Ovary (tissue), 7 donors: ENCODE measurements at regions not wholly inside any gene's neighbourhood (a gene's known extent, or its start where the extent isn't known, plus 50 kb on each side); places are given as distances from the start of the nearest gene placed in this dataset.

Experiments
- DNase-seq, 5 donors: peaks; one replicate each; pipeline ENCODE4 v3.0.0-alpha.2; 2019 to 2020
- H3K27ac ChIP-seq, 2 donors: fragments of 200-600 bp; one replicate each; pipeline versions ENCODE4 v1.5.1 to v1.8.0; 2019 to 2022
- H3K27me3 ChIP-seq: fragments of 200-600 bp; one replicate; pipeline ENCODE4 v1.8.0; 2022
- H3K36me3 ChIP-seq: fragments of 200-600 bp; sonication (generic); one replicate; pipeline ENCODE4 v1.5.1; 2019
- H3K4me1 ChIP-seq: one replicate; pipeline ENCODE4 v1.8.1; 2013; ENCODE audit warnings: mild to moderate bottlenecking, moderate library complexity; ENCODE audit not compliant: insufficient read depth
- H3K4me3 ChIP-seq: fragments of 200-600 bp; sonication (generic); one replicate; pipeline ENCODE4 v1.5.1; 2017
- H3K9me3 ChIP-seq, 2 donors: fragments of 200-600 bp in 1 of 2; sonication (generic) in 1 of 2; one replicate each; pipeline versions ENCODE4 v1.5.1 to v1.8.1; 2013 to 2019; ENCODE audit warnings: mild to moderate bottlenecking in 1 of 2, moderate library complexity in 1 of 2
- EP300 ChIP-seq: sonication (generic); formaldehyde crosslinking; IDR thresholded peaks from one replicate; pipeline ENCODE4 v1.6.1; 2017; ENCODE audit warnings: antibody characterized with exemption
- POLR2A ChIP-seq: fragments of 450-650 bp; IDR thresholded peaks from one replicate; pipeline ENCODE4 v1.6.1; 2017; ENCODE audit warnings: antibody characterized with exemption, mild to moderate bottlenecking, moderate library complexity
- WGBS, 3 donors: extraction: QIAGEN DNeasy Blood & Tissue Kit in 1 of 3; methylation state at CpG; one replicate each; pipeline versions ENCODE4 v1.1.5 to v1.1.7; 2013 to 2017; 5-methylcytosine and 5-hydroxymethylcytosine counted together
- intact Hi-C, 4 donors: fragments of 100-400 bp; cut with DNase I; formaldehyde crosslinking; loops; one replicate each; pipeline versions ENCODE4 v1.11.0 to v1.15.1; 2022 to 2023
- TF ChIP-seq, protein P1 (sequence below), 3 donors: fragments of 450-650 bp in 2 of 3; fragments of 200-600 bp in 1 of 3; IDR thresholded peaks; one replicate each; pipeline versions ENCODE4 v1.5.1 to v1.8.0; 2016 to 2022; ENCODE audit warnings: antibody characterized with exemption in 3 of 3, mild to moderate bottlenecking in 1 of 3
- donor health status: DM: no; HTN: no; CAD: no; lungs with moderate emphysema.
- donor health status: DM: no; HTN: no; CAD: no.
- donor health status: Bipolar disorder and iron deficiency.
- donor health status: DM: no; HTN: no; CAD: no.
- donor health status: DM: yes; HTN: yes; CAD: no.

DNA sequence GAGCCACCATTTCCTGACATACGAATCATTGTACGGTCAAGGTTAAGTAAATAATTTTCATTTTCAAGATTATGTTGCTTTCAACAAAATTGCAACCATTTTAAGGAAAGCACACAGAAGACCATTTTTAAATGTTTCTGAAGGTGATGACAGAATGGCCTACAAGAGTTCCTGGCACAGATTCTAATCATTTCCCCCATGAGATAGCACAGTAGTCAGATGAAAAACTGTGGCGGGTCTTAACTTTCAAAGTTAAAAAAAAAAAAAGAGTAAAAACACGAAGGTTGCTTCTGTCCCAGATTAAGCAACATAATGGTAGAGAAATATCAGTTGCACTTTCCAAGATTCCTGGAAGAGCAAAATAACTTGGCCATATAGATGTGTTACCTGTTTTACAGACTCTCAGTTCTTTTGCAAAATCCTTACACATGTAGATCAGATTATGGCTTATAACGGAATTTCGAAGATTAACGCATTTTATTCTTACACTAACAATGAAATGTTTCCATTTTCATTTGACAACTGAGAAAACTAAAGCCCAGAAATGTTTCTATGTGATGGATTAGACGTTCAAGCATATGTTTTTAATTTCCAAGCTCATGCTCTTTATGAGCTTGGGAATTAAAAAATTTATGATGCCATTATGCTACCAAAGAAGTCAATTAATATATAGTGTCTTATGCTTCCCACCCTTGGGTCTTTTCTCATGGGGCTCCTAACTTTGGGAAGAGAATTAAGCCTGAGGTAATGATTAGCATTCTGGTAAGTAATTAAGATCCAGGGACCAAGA lies 335.1 kb upstream of the CLNK start:
- WGBS, 3 donors, result 60 to 66% (median 63%) methylated on average over 8 of the region's 8 CpGs
- no peaks in the 10 kb centered on the region for H3K27me3 ChIP-seq
- H3K4me1 ChIP-seq, result peaks cover 4% of the 10 kb centered on the region
- DNase-seq, result no peak
- no peaks in the 10 kb centered on the region for H3K9me3 ChIP-seq
- H3K4me3 ChIP-seq, result no peak overlapping the region
- no peak overlapping the region for H3K27ac ChIP-seq
- intact Hi-C loops, result no loop called here
- TF ChIP-seq EP300 (no peak), POLR2A (no peak)
- TF ChIP-seq, protein P1, sequence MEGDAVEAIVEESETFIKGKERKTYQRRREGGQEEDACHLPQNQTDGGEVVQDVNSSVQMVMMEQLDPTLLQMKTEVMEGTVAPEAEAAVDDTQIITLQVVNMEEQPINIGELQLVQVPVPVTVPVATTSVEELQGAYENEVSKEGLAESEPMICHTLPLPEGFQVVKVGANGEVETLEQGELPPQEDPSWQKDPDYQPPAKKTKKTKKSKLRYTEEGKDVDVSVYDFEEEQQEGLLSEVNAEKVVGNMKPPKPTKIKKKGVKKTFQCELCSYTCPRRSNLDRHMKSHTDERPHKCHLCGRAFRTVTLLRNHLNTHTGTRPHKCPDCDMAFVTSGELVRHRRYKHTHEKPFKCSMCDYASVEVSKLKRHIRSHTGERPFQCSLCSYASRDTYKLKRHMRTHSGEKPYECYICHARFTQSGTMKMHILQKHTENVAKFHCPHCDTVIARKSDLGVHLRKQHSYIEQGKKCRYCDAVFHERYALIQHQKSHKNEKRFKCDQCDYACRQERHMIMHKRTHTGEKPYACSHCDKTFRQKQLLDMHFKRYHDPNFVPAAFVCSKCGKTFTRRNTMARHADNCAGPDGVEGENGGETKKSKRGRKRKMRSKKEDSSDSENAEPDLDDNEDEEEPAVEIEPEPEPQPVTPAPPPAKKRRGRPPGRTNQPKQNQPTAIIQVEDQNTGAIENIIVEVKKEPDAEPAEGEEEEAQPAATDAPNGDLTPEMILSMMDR (IDR thresholded peaks at IDR 0.05), result no peak
- H3K36me3 ChIP-seq, result no peaks in the 10 kb centered on the region

GRCh38 chr4:11014199-11014598 lies 329.6 kb upstream of the CLNK start:
- no peaks in the 10 kb centered on the region for H3K4me1 ChIP-seq
- no peaks in the 10 kb centered on the region for H3K9me3 ChIP-seq
- H3K27me3 ChIP-seq, result no peaks in the 10 kb centered on the region
- H3K4me3 ChIP-seq, result no peak overlapping the region
- TF ChIP-seq POLR2A, result no peak
- TF ChIP-seq, protein P1 (IDR thresholded peaks at IDR 0.05), result no peak
- no peak for TF ChIP-seq EP300
- no peak for DNase-seq
- H3K27ac ChIP-seq, result no peak overlapping the region
- H3K36me3 ChIP-seq, result no peaks in the 10 kb centered on the region
- intact Hi-C loops, result no loop called here

DNA sequence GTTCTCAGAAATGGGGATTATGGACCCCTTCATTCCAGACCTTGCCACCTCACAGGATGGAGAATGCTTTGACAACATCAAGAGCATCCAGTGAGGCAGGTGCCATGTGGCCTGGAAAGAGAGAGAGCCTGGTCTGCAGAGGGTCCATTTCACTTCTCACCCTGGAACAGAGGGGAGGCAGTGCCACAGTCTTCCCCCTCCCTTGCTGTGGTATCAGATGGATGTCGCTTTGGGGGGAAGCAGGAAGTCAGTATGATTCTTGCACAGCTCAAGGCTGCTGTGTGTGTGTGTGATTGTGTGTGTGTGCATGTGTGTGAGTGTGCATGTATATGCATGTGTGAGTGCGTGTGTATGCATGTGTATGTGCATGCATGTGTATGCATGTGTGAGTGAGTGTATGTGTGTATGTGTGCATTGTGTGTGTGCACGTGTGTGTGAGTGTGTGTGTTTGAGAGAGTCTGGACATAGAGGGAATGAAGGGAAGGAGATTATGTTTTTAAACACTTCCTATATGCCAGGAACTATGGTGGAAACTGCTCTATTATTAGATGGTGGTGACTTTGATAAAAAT lies 328.6 kb upstream of the CLNK start:
- H3K36me3 ChIP-seq, result no peaks in the 10 kb centered on the region
- DNase-seq, result no peak

GRCh38 chr4:11011249-11011648 lies 326.7 kb upstream of the CLNK start:
- TF ChIP-seq POLR2A (no peak), EP300 (no peak)
- TF ChIP-seq, protein P1 (IDR thresholded peaks at IDR 0.05), result no peak
- DNase-seq, result no peak
- 43 to 78% (median 51%) methylated on average over 3 of the region's 3 CpGs for WGBS, 3 donors
- H3K27ac ChIP-seq, result no peak overlapping the region
- H3K4me3 ChIP-seq, result no peak overlapping the region
- H3K9me3 ChIP-seq, result no peaks in the 10 kb centered on the region
- H3K36me3 ChIP-seq, result no peaks in the 10 kb centered on the region
- intact Hi-C loops, result no loop called here
- H3K4me1 ChIP-seq, result no peaks in the 10 kb centered on the region
- no peaks in the 10 kb centered on the region for H3K27me3 ChIP-seq

More for the DNA sequence above, 328.6 kb upstream of the CLNK start:
- Histone ChIP-seq H3K27me3 (no peaks in the 10 kb centered on the region), H3K9me3 (no peaks in the 10 kb centered on the region), H3K4me1 (no peaks in the 10 kb centered on the region), H3K4me3 (no peak overlapping the region), H3K27ac (no peak overlapping the region)
- TF ChIP-seq POLR2A (no peak), EP300 (no peak)
- TF ChIP-seq, protein P1 (IDR thresholded peaks at IDR 0.05), result no peak
- intact Hi-C loops, result no loop called here
- 83 to 97% (median 93%) methylated on average over 3 of the region's 3 CpGs for WGBS, 3 donors
